VCaP (cell line): ENCODE measurements at regions not wholly inside any gene's neighbourhood (a gene's known extent, or its start where the extent isn't known, plus 50 kb on each side); places are given as distances from the start of the nearest gene placed in this dataset.

ENCODE experiments used
- H3K27ac ChIP-seq: fragments of 450-650 bp; 2 replicates; pipeline ENCODE4 v1.5.1; 2017
- TF ChIP-seq, protein P1 (sequence below): fragments of 450-650 bp; conservative IDR thresholded peaks from 2 replicates; pipeline ENCODE4 v1.5.1; 2017; ENCODE audit warnings: mild to moderate bottlenecking, moderate library complexity

DNA sequence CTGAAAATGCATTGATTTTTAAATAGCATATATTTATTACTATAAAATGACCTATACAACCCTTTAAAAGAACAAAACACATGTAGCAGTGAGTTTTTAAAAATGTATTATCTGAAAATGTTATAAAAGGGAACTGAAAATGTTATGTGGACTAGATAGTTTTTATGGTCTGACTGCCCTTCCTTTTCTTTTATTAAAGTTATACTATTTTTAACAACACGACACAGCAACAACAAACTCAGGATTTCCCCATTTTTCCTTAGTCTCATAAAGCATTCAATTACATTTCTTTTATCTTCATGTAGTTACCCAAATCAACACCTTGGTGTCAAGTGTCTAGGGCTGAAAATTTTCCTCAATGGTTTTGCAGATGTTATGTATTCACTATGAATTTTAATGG is 132.8 kb upstream of the TMEFF2 start:
- TF ChIP-seq, protein P1, sequence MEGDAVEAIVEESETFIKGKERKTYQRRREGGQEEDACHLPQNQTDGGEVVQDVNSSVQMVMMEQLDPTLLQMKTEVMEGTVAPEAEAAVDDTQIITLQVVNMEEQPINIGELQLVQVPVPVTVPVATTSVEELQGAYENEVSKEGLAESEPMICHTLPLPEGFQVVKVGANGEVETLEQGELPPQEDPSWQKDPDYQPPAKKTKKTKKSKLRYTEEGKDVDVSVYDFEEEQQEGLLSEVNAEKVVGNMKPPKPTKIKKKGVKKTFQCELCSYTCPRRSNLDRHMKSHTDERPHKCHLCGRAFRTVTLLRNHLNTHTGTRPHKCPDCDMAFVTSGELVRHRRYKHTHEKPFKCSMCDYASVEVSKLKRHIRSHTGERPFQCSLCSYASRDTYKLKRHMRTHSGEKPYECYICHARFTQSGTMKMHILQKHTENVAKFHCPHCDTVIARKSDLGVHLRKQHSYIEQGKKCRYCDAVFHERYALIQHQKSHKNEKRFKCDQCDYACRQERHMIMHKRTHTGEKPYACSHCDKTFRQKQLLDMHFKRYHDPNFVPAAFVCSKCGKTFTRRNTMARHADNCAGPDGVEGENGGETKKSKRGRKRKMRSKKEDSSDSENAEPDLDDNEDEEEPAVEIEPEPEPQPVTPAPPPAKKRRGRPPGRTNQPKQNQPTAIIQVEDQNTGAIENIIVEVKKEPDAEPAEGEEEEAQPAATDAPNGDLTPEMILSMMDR, result no peak
- no peak overlapping the region for H3K27ac ChIP-seq

DNA sequence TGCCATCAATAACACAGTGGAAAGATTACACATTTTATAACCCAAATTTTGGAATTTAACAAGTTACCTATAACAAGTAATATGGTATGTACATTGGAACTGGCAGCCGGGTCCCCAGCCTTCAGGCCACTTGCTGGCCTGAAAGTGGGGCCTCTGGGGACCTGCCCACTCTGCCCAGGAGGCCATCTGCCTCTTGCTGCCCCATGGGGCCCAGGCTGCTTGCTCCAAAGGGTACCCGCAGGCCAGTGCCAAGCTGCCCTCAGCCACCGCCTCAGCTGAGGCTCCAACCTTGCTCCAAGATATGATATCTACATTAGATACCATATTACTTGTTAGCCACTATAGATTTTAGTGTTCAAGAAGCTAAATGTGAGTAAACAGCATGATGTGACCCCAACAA is 120.8 kb upstream of the TMEFF2 start:
- TF ChIP-seq, protein P1, result no peak
- H3K27ac ChIP-seq, result no peak overlapping the region

DNA sequence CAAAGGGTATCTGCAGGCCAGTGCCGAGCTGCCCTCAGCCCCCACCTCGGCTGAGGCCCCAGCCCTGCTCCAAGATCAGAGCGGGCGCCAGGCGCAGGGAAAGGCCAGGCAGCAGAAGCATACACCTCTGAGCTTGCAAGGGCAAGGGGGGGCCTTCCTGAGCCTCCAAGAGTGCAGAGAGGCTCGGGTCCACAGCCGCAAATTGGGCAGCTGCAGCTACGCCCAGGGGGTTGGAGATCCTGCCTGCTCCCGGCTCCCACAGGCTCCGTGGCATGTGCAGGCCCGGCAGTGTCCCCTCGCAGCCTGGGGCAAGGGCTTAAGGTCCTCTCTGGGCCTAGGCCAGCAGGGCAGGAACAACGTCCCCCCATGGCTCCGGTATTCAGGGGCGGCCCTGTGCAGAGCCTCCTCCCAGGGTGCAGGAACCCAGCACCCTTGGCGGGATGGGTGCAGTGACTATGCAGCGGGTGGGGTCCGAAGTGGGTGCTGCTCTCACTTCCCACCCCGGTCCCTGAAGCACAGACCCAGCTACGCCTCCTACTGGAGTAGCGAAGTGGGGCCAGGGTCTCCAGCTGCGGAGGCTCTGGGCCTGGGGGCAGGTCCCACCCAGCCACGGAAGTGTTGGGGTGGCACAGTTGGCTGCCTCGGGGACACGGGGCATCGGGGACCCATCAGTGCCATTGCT is 120.2 kb upstream of the TMEFF2 start:
- H3K27ac ChIP-seq, result no peak overlapping the region
- TF ChIP-seq, protein P1, result no peak

DNA sequence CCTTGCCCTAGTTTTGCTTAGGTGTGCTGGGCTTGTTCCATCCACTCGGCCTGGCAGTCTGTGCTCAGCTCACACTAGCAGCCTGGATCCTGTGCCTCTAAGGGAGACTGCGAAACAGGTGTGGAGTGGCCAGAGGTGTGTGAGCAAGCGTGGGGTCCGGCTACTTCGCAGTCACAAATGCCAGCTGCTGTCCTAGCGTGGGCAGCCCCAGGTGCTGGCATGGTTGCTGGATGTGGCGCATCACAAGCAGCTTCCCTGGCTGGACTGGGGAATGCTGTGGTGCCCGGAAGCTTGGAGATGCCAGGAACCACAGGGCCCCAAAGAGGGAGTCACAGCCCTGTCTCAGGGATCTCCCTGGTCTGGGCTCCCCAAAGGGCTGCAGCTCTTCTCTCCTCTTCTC is 119.0 kb upstream of the TMEFF2 start:
- H3K27ac ChIP-seq, result no peak overlapping the region
- TF ChIP-seq, protein P1, result no peak

DNA sequence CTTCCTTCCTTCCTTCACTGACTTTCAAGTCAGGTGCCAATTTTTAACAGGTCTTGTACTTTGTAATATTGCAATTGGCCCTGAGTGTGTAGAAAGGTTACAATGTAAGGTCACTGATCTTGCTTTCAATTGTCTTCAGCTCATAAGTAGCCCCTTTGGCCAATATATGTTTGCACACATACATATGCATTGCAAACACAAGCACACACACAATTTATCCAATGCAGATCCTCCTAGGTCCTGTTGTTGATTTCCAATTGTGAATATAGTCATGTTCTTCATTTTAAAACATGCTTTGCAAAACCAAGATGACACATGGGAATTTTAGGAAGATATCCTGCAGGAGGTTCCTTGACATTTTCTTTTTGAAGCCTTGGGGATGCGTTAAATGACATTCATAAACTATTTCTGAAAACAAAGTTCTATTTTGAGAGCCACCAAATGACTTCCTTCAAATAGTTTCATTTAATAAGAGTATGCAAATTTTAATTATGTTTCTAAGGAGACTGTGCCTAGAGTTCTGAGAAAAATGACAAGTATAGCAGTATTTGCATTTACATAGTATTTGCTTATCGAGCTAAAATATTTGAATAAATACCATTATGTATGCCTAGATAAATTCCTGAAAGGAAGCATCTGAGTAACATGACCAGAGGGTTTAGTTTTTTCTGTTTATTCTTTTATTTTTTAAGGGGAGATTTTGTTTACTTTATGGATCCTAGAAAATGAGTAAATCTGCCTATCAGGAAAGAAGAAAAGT is 117.1 kb upstream of the TMEFF2 start:
- H3K27ac ChIP-seq, result no peak overlapping the region
- TF ChIP-seq, protein P1, result no peak

DNA sequence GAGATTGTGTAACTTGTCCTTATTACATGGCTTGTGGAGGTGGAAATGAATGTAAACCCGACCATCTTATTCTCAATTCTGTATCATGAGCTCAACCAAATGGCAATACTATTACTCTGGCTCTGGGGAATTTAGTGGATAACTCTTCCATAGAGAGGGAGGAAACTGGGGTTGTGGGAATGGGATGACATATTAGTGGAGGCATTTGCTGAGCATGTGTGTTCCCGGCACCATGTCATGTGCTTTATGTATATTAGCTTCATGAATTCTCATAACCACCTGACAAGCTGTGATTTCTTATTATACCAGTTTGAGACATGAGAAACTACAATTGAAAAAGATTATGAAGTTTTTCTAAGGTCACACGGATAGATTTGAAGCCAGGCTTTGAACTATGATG is 112.8 kb upstream of the TMEFF2 start:
- TF ChIP-seq, protein P1, result no peak

DNA sequence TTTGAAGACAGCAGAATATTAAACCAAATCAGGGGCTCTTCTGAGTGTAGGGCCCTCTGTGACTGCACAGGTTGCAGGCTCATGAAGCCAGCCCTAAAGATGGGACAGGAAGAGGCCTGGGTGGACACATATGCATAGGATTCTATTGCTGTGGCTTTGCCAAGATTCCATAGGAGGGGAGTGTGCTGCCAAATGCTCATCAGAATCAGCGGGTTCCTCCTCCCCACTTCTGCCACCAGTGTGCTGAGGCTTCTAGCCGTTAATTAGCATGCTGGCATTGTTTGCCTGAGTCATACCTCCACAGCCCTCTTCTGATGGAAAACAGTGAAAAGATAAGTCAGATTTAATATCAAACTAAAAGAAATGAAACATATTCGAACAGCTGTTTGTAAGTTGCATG is 103.9 kb upstream of the TMEFF2 start:
- TF ChIP-seq, protein P1, result no peak

More for the DNA sequence above, 112.8 kb upstream of the TMEFF2 start:
- H3K27ac ChIP-seq, result no peak overlapping the region

More for the DNA sequence above, 103.9 kb upstream of the TMEFF2 start:
- H3K27ac ChIP-seq, result no peak overlapping the region
